Gastroesophageal sphincter (tissue), 3 donors: ENCODE measurements at regions not wholly inside any gene's neighbourhood (a gene's known extent, or its start where the extent isn't known, plus 50 kb on each side); places are given as distances from the start of the nearest gene placed in this dataset.

Experiments used
- EP300 ChIP-seq: sonication (generic); formaldehyde crosslinking; IDR thresholded peaks from one replicate; pipeline ENCODE4 v1.6.1; 2017; ENCODE audit warnings: antibody characterized with exemption, mild to moderate bottlenecking
- POLR2AphosphoS5 ChIP-seq: sonication (generic); formaldehyde crosslinking; IDR thresholded peaks from one replicate; pipeline ENCODE4 v1.6.1; 2017; ENCODE audit warnings: antibody characterized with exemption
- TF ChIP-seq, protein P1 (sequence below), 4 experiments: fragments of 200-600 bp in 2 of 4; fragments of 450-650 bp in 2 of 4; sonication (generic) in 1 of 4; IDR thresholded peaks; one replicate each; pipeline ENCODE4 v1.5.1; 2017 to 2019; ENCODE audit warnings: antibody characterized with exemption in 4 of 4, mild to moderate bottlenecking in 2 of 4, moderate library complexity in 2 of 4

GRCh38 chr18:71075147-71075546, 786.3 kb downstream of the SOCS6 start:
- TF ChIP-seq, protein P1, sequence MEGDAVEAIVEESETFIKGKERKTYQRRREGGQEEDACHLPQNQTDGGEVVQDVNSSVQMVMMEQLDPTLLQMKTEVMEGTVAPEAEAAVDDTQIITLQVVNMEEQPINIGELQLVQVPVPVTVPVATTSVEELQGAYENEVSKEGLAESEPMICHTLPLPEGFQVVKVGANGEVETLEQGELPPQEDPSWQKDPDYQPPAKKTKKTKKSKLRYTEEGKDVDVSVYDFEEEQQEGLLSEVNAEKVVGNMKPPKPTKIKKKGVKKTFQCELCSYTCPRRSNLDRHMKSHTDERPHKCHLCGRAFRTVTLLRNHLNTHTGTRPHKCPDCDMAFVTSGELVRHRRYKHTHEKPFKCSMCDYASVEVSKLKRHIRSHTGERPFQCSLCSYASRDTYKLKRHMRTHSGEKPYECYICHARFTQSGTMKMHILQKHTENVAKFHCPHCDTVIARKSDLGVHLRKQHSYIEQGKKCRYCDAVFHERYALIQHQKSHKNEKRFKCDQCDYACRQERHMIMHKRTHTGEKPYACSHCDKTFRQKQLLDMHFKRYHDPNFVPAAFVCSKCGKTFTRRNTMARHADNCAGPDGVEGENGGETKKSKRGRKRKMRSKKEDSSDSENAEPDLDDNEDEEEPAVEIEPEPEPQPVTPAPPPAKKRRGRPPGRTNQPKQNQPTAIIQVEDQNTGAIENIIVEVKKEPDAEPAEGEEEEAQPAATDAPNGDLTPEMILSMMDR (IDR thresholded peaks at IDR 0.05), result no peak
- TF ChIP-seq EP300, result no peak
- TF ChIP-seq POLR2AphosphoS5, result no peak
